ENCODE measurements at regions not wholly inside any gene's neighbourhood (a gene's known extent, or its start where the extent isn't known, plus 50 kb on each side); places are given as distances from the start of the nearest gene placed in this dataset.

GRCh38 chrX:120791013-120791643 is 84.5 kb downstream of the CT47B1 start:
- TF ChIP-seq CTCF (conservative IDR thresholded peaks at IDR 0.05; ENCODE audit: low read depth, low read length), result no peak
- DNase-seq (ENCODE audit: low read depth), result peak; percentile 62
- H3K4me3 ChIP-seq (ENCODE audit: low read length), result no peak overlapping the region

GRCh38 chrX:120790552-120790951 is 85.1 kb downstream of the CT47B1 start:
- H3K4me3 ChIP-seq (ENCODE audit: low read length), result no peak overlapping the region
- DNase-seq (ENCODE audit: low read depth), result no peak
- no peak for TF ChIP-seq CTCF (conservative IDR thresholded peaks at IDR 0.05; ENCODE audit: low read depth, low read length)

DNA sequence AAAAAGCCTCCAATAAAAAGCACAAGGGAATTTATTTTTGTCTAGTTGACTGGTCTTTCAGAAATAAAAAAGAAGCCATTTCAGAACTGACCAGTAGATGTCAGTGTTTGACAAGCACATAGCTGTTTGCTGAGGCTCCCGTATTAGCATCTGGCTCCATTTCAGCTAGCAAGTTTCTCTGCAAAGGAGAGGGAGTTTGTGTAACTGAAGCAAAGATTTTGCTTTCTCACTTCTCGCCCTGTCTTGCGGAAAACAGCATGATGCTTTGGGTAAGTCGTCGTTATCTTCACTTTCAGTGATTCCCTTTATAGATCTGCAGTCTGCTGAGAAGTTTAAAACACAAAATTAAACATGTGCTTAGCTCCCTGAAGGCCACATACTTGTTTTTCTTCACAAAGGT is 85.5 kb downstream of the CT47B1 start:
- H3K4me3 ChIP-seq (ENCODE audit: low read length), result no peak overlapping the region
- peak; percentile 79 for TF ChIP-seq CTCF (conservative IDR thresholded peaks at IDR 0.05; ENCODE audit: low read depth, low read length)
- peak; percentile 40 for DNase-seq (ENCODE audit: low read depth)

DNA sequence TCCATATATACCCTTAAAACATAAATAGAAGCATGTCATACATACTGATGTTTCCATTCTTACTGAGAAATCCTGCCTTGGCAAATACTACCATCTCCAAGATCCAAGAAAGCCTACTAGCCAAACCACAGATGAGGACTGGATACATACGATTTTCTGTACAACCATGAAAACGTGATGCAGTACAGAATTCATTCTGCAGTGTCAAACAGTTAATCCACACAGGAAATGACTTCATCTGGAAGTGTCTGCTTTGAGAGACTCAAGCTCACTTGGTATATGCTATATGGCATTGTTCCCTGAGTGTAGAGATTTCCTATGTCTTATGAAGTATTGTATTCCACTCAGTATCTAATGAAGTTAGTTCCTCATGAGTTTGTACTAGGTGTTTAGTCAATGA is 94.3 kb downstream of the CT47B1 start:
- DNase-seq (ENCODE audit: low read depth), result no peak
- H3K4me3 ChIP-seq (ENCODE audit: low read length), result no peak overlapping the region
- no peak for TF ChIP-seq CTCF (conservative IDR thresholded peaks at IDR 0.05; ENCODE audit: low read depth, low read length)

DNA sequence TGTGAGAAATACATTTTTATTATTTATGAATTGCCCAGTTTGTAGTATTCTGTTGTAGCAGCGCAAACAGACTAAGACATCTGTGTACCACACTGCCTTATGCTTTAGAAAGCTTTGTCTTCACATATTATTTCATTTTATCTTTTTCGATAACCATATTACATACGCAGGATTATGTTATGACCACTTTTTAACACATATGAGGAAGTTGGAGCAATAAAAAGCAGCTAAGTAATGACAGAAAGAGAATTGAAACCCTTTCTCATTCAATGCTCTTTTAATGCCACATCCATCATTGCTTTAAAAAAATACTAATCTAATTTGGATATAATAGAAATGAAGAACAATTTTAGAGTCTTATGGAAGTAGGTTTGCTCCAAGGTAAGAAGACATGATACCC is 99.7 kb downstream of the CT47B1 start:
- H3K4me3 ChIP-seq (ENCODE audit: low read length), result no peak overlapping the region
- no peak for TF ChIP-seq CTCF (conservative IDR thresholded peaks at IDR 0.05; ENCODE audit: low read depth, low read length)
- no peak for DNase-seq (ENCODE audit: low read depth)

- no peak overlapping the region for H3K4me3 ChIP-seq (ENCODE audit: low read length)
- no peak for TF ChIP-seq CTCF (conservative IDR thresholded peaks at IDR 0.05; ENCODE audit: low read depth, low read length)
- DNase-seq (ENCODE audit: low read depth), result no peak
Measured at GRCh38 chrX:120774606-120775005, 101.1 kb downstream of the CT47B1 start.

GRCh38 chrX:120773801-120774200 is 101.9 kb downstream of the CT47B1 start:
- no peak for TF ChIP-seq CTCF (conservative IDR thresholded peaks at IDR 0.05; ENCODE audit: low read depth, low read length)
- DNase-seq (ENCODE audit: low read depth), result no peak

More at GRCh38 chrX:120773801-120774200, 101.9 kb downstream of the CT47B1 start:
- no peak overlapping the region for H3K4me3 ChIP-seq (ENCODE audit: low read length)
